ENCODE measurements at regions not wholly inside any gene's neighbourhood (a gene's known extent, or its start where the extent isn't known, plus 50 kb on each side); places are given as distances from the start of the nearest gene placed in this dataset.

DNA sequence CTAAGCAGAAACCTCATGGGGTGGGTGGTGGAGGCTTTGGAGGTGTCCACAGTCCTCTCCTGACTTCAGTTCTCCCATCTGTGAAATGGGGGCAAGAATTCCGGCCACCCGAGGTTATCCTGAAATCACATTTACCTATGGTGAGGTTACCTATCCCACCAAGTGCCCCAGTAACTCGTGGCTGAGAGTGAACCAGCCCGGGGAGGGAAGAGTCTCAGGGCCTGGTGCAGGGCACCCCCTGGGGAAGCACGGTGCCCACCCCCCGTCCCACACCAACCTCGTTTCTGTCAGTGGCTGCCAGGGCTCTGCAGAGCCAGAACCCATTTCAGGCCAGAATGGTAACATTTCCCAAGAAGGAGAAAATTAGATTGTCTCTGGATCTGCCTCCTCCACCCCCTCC is 83.7 kb upstream of the VSTM2B start:
- H3K9me3 ChIP-seq, result peaks cover 0 to 17% (median 0%) of the 10 kb centered on the region in 11 donors
- intact Hi-C loops (cut with DNase I), result no loop called here
- H3K4me3 ChIP-seq, result no peak overlapping the region
- H3K4me1 ChIP-seq, result no peaks in the 10 kb centered on the region
- 66 to 76% methylated on average over 7 of the region's 7 CpGs for WGBS, 2 donors
- ATAC-seq, result no peak
- no peak for DNase-seq
- TF ChIP-seq CTCF (IDR thresholded peaks at IDR 0.05), result no peak
- H3K36me3 ChIP-seq, result no peaks in the 10 kb centered on the region
- H3K27ac ChIP-seq, result no peak overlapping the region
- peaks cover 0 to 15% (median 0%) of the 10 kb centered on the region in 7 donors for H3K27me3 ChIP-seq

DNA sequence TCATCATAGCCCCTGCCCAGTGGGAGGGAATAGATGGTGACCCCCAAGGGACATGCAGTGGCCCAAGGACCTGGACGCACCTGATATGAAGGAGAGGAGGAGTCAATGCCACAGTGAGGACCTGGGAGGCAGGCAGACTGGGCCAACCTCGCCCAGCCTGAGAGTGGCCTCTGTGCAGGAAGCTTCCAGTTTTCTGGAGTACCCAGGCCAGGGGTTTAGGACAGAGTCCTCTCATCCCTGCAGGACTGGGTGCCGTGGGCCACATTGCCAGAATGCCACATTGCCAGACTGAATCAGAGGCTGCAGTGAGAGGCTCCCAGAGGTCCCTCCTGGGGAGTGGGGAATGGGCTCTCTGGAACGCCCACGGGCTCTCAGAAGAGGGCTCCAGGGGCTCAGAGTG is 82.9 kb upstream of the VSTM2B start:
- Histone ChIP-seq H3K27ac (no peak overlapping the region), H3K9me3 (peaks cover 0 to 17% (median 0%) of the 10 kb centered on the region in 11 donors), H3K36me3 (no peaks in the 10 kb centered on the region), H3K4me1 (no peaks in the 10 kb centered on the region), H3K27me3 (peaks cover 0 to 16% (median 0%) of the 10 kb centered on the region in 7 donors), H3K4me3 (no peak overlapping the region)
- DNase-seq (no peak), ATAC-seq (no peak)
- intact Hi-C loops (cut with DNase I), result no loop called here
- no peak for TF ChIP-seq CTCF (IDR thresholded peaks at IDR 0.05)
- WGBS, 2 donors, result 64 to 65% methylated on average over 4 to 5 of the region's 5 CpGs

DNA sequence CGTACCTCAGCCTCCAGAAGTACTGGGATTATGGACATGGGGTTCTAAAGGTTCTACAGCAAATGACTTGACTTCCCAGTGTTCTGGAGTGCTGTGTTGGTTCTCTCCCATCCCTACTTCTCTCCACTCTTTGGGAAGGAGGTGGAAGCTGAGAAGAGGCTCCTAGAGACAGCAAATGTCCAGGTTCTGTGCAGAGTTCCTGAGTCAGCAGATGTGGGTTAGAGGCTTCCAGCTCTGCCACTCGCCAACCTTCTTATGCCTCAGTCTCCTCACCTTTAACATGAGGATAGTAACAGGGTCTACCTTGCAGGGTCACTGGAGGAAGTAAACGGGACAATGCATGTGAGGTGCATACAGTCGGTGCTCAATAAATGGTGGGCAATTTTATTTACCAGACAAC is 80.5 kb upstream of the VSTM2B start:
- no peaks in the 10 kb centered on the region for H3K36me3 ChIP-seq

GRCh38 chr19:29446361-29446760 is 79.4 kb upstream of the VSTM2B start:
- ATAC-seq (no peak), DNase-seq (no peak)
- WGBS, 2 donors, result 57 to 71% methylated on average over 4 of the region's 4 CpGs
- no peak for TF ChIP-seq CTCF (IDR thresholded peaks at IDR 0.05)
- Histone ChIP-seq H3K9me3 (no peaks in the 10 kb centered on the region), H3K4me3 (no peak overlapping the region), H3K4me1 (no peaks in the 10 kb centered on the region), H3K27me3 (peaks cover 0 to 20% (median 0%) of the 10 kb centered on the region in 7 donors), H3K36me3 (no peaks in the 10 kb centered on the region), H3K27ac (no peak overlapping the region)
- intact Hi-C loops (cut with DNase I), result no loop called here

More for the DNA sequence above, 80.5 kb upstream of the VSTM2B start:
- ATAC-seq, result no peak
- TF ChIP-seq CTCF (IDR thresholded peaks at IDR 0.05), result no peak
- Histone ChIP-seq H3K4me1 (no peaks in the 10 kb centered on the region), H3K4me3 (no peak overlapping the region), H3K27ac (no peak overlapping the region), H3K9me3 (peaks cover 0 to 9% (median 0%) of the 10 kb centered on the region in 11 donors), H3K27me3 (peaks cover 0 to 17% (median 0%) of the 10 kb centered on the region in 7 donors)
- no peak for DNase-seq
- intact Hi-C loops (cut with DNase I), result no loop called here
- WGBS, 2 donors, result 64% methylated on average over 4 of the region's 4 CpGs
